Activated CD4-positive, alpha-beta T cell treated with anti-CD3 and anti-CD28 coated beads, Interleukin-2, amount 10 ng/mL, durations not matched to agents 7 days and 5 days (primary cell): ENCODE measurements at regions not wholly inside any gene's neighbourhood (a gene's known extent, or its start where the extent isn't known, plus 50 kb on each side); places are given as distances from the start of the nearest gene placed in this dataset.

Source experiments
- CTCF ChIA-PET: fragments of 350-600 bp; sonication (Branson Sonifier 250); formaldehyde crosslinking; loops from one replicate; lab custom pipeline; 2021; ENCODE audit warnings: antibody characterized with exemption; lab: Charles Lee
- POLR2A ChIA-PET: fragments of 350-600 bp; sonication (Branson Sonifier 250); formaldehyde crosslinking; loops from one replicate; lab custom pipeline; 2021; ENCODE audit warnings: antibody characterized with exemption; lab: Charles Lee
- DNase-seq: peaks from one replicate; pipeline ENCODE4 v3.0.0-alpha.2; 2020
- H3K27ac Mint-ChIP-seq: one replicate; pipeline ENCODE4 v1.8.0; 2021; ENCODE audit warnings: mild to moderate bottlenecking, moderate library complexity, mixed read lengths
- H3K27me3 Mint-ChIP-seq: one replicate; pipeline ENCODE4 v1.8.0; 2021; ENCODE audit warnings: mixed read lengths
- H3K36me3 Mint-ChIP-seq: one replicate; pipeline ENCODE4 v1.8.0; 2021; ENCODE audit warnings: low read depth, mixed read lengths
- H3K4me1 Mint-ChIP-seq: one replicate; pipeline ENCODE4 v1.8.0; 2021; ENCODE audit warnings: mixed read lengths
- H3K4me3 Mint-ChIP-seq: one replicate; pipeline ENCODE4 v1.8.0; 2021; ENCODE audit warnings: mild to moderate bottlenecking, moderate library complexity, mixed read lengths
- H3K9me3 Mint-ChIP-seq: one replicate; pipeline ENCODE4 v1.8.0; 2021; ENCODE audit warnings: mixed read lengths

DNA sequence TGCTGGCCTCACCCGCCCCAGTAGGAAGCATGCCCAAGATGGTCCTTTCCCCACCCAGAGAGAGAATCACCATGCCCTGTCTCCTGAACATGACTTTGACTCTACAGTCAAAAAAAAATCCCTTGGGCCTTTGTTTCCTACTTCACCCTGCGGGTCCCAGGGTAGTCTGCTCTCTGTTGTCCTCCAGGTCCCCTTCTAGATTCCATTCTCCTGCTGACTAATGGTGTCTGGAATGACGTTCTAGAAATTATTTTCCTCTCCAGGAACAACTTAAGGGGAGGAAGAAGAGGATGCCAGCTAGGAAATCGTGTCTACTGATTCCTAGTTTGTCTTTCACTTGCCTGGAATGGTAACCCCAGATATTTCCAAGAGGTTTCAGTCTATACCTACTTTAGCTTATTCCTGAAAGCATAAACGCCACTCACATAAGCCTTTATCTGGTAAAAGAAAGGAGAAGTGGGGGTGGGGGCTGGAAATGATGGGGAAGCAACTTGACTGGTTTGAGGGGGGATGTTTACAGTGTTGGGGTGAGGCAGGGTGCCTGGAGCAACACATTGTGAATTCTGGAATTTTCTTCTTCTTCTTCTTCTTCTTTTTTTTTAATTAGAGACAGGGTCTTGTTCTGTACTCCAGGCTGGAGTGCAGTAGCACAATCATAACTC is 93.9 kb downstream of the SNX18 start:
- ChIA-PET CTCF (interaction anchor here (0.7 to 1.5 kb wide), 4 partner anchors 28 to 297 kb away, joined by 3 read pairs; no protein-coding TSS in a partner anchor), POLR2A (interaction anchor here (0.8 kb wide), 1 partner anchor 34 kb away, joined by 3 read pairs; no protein-coding TSS in a partner anchor)
- H3K9me3 Mint-ChIP-seq = peaks cover 16% of the 10 kb centered on the region
- no peaks in the 10 kb centered on the region for H3K27me3 Mint-ChIP-seq
- H3K27ac Mint-ChIP-seq = peak overlapping the region; percentile 93
- no peak for DNase-seq
- H3K4me3 Mint-ChIP-seq = no peak overlapping the region
- peaks cover 29% of the 10 kb centered on the region for H3K4me1 Mint-ChIP-seq
- peaks cover 16% of the 10 kb centered on the region for H3K36me3 Mint-ChIP-seq

DNA sequence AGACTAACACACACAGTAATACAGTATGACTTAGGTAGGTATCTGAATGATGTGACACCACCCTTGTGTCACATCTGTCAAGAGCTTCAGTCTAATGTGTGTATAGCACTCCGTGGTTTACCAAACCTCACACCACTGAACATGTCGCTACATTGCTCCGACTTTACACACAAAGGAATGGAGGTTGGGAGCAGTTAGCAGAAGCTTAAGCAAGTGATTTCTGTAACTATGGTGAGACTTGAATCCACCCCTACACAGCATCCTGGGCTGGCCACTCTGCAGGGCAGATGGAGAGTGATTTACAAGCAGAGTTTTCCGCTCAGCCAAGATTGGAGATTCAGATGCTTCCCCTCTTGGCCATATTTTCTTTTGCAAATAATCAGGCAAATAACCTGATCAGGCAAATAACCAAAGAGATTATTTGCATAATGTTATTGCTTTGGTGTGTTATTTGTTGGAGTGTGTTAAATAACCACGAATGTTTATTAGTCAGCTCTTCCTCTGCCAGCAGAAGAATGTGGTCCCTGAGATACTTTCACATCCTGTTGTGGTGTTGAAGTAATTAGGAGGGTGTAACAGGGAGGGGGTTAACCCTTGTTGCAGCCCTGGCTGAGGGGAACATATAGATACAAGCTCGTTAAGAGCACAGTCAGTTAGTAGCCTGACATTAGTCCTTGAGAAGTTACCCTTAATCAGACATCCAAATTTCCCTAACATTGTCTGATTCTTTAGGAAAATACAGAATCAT is 92.8 kb downstream of the SNX18 start:
- Mint-ChIP-seq H3K4me1 (peaks cover 29% of the 10 kb centered on the region), H3K27ac (peak overlapping the region; percentile 93), H3K36me3 (peaks cover 18% of the 10 kb centered on the region), H3K27me3 (no peaks in the 10 kb centered on the region), H3K9me3 (peaks cover 18% of the 10 kb centered on the region), H3K4me3 (peak overlapping the region; percentile 35)
- POLR2A ChIA-PET = interaction anchor here (0.6 kb wide), 1 partner anchor 486 kb away, joined by 3 read pairs; no protein-coding TSS in a partner anchor
- DNase-seq = peak; percentile 69
- CTCF ChIA-PET = interaction anchor here (0.8 to 1.5 kb wide), 7 partner anchors 8 to 235 kb away, joined by 3 read pairs; partner anchors contain the start of gene SNX18

DNA sequence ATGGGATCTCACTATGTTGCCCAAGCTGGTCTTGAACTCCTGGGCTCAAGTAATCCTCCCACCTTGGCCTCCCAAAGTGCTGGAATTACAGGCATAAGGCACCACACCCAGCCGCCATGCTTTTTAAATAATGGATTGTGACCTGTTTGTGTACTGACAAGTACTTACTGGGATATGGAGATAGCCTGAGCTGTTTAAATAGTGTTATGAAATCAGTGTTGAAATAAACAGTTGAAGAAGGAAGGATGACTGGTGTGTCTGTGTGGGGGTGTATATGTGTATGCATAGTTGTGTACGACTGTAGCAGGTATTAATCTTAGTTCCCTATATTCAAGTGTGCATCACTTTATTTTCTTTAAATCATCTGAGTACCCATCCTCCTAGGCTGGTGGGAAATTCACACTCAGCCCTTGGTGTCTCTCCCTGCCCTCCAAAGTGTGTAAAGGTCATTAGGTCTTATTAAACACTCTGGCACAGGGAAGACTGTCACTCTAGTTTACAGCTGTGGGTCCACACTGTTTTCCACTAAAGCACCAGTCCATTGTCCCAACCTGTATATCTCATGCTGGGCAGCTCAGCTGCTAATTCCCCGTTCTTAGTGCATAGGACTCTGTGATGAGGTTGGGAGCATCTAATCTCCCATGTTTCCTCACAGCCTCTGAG is 91.0 kb downstream of the SNX18 start:
- Mint-ChIP-seq H3K4me3 (no peak overlapping the region), H3K36me3 (peaks cover 18% of the 10 kb centered on the region), H3K27ac (no peak overlapping the region), H3K27me3 (peaks cover 6% of the 10 kb centered on the region), H3K4me1 (peaks cover 29% of the 10 kb centered on the region), H3K9me3 (peaks cover 18% of the 10 kb centered on the region)
- CTCF ChIA-PET = interaction anchor here (0.7 to 1.5 kb wide), 2 partner anchors 20 to 92 kb away, joined by 3 read pairs; partner anchors contain the start of gene SNX18
- no peak for DNase-seq
- POLR2A ChIA-PET = no interaction called here

- H3K36me3 Mint-ChIP-seq = peaks cover 17% of the 10 kb centered on the region
- H3K4me1 Mint-ChIP-seq = peaks cover 27% of the 10 kb centered on the region
- ChIA-PET CTCF (interaction anchor here (0.9 kb wide), 1 partner anchor 9 kb away, joined by 3 read pairs; no protein-coding TSS in a partner anchor), POLR2A (no interaction called here)
- DNase-seq = no peak
- H3K9me3 Mint-ChIP-seq = peaks cover 20% of the 10 kb centered on the region
- no peak overlapping the region for H3K4me3 Mint-ChIP-seq
- peaks cover 7% of the 10 kb centered on the region for H3K27me3 Mint-ChIP-seq
- no peak overlapping the region for H3K27ac Mint-ChIP-seq
These were observed 89.4 kb downstream of the SNX18 start for GRCh38 chr5:54607006-54607405.

GRCh38 chr5:54603372-54603771 is 85.8 kb downstream of the SNX18 start:
- no peak for DNase-seq
- POLR2A ChIA-PET = no interaction called here
- Mint-ChIP-seq H3K27me3 (peaks cover 12% of the 10 kb centered on the region), H3K4me3 (no peak overlapping the region), H3K4me1 (no peaks in the 10 kb centered on the region), H3K27ac (no peak overlapping the region), H3K36me3 (peaks cover 4% of the 10 kb centered on the region), H3K9me3 (peaks cover 26% of the 10 kb centered on the region)
- CTCF ChIA-PET = no interaction called here

DNA sequence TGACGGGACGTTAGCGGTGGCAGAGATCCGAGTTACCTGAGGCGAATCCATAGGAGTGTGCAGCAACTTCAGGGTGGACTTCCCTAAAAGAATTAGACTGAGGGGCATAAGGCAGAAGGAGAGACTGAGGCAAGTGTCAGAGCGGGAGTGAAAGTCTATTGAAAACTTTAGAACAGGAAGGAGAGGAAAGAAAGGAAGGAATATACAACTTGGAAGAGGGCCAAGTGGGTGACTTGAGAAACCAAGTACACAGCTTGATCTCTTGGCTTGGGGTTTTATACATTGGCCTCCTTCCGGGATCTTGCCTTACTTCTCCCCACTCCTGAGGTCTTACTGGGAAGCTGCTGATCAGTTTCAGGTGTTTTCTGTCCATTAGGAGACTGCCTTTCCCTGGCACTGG is 84.9 kb downstream of the SNX18 start:
- no peak overlapping the region for H3K4me3 Mint-ChIP-seq

GRCh38 chr5:54601411-54602230 is 84.1 kb downstream of the SNX18 start:
- no peaks in the 10 kb centered on the region for H3K4me1 Mint-ChIP-seq
- H3K4me3 Mint-ChIP-seq = no peak overlapping the region
- no peak for DNase-seq
- ChIA-PET CTCF (interaction anchor here (1.0 kb wide), 1 partner anchor 9 kb away, joined by 3 read pairs; no protein-coding TSS in a partner anchor), POLR2A (no interaction called here)
- peaks cover 36% of the 10 kb centered on the region for H3K9me3 Mint-ChIP-seq
- no peak overlapping the region for H3K27ac Mint-ChIP-seq
- H3K36me3 Mint-ChIP-seq = peaks cover 15% of the 10 kb centered on the region
- peaks cover 20% of the 10 kb centered on the region for H3K27me3 Mint-ChIP-seq

More for the DNA sequence above, 84.9 kb downstream of the SNX18 start:
- Mint-ChIP-seq H3K36me3 (peaks cover 10% of the 10 kb centered on the region), H3K27ac (no peak overlapping the region), H3K9me3 (peaks cover 31% of the 10 kb centered on the region), H3K4me1 (no peaks in the 10 kb centered on the region), H3K27me3 (peaks cover 17% of the 10 kb centered on the region)
- POLR2A ChIA-PET = no interaction called here
- CTCF ChIA-PET = interaction anchor here (1.0 kb wide), 1 partner anchor 8 kb away, joined by 3 read pairs; no protein-coding TSS in a partner anchor
- no peak for DNase-seq
